ENCODE measurements at regions not wholly inside any gene's neighbourhood (a gene's known extent, or its start where the extent isn't known, plus 50 kb on each side); places are given as distances from the start of the nearest gene placed in this dataset.

- TF ChIP-seq, protein P1, sequence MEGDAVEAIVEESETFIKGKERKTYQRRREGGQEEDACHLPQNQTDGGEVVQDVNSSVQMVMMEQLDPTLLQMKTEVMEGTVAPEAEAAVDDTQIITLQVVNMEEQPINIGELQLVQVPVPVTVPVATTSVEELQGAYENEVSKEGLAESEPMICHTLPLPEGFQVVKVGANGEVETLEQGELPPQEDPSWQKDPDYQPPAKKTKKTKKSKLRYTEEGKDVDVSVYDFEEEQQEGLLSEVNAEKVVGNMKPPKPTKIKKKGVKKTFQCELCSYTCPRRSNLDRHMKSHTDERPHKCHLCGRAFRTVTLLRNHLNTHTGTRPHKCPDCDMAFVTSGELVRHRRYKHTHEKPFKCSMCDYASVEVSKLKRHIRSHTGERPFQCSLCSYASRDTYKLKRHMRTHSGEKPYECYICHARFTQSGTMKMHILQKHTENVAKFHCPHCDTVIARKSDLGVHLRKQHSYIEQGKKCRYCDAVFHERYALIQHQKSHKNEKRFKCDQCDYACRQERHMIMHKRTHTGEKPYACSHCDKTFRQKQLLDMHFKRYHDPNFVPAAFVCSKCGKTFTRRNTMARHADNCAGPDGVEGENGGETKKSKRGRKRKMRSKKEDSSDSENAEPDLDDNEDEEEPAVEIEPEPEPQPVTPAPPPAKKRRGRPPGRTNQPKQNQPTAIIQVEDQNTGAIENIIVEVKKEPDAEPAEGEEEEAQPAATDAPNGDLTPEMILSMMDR (IDR thresholded peaks at IDR 0.05), result no peak
- TF ChIP-seq POLR2A (IDR thresholded peaks at IDR 0.05), result no peak
These were observed 334.8 kb downstream of the CBLN1 start for GRCh38 chr16:48946686-48947370.

All from esophagus squamous epithelium (tissue), 4 donors.